Smooth muscle cell (in vitro differentiated cells): ENCODE measurements at regions not wholly inside any gene's neighbourhood (a gene's known extent, or its start where the extent isn't known, plus 50 kb on each side); places are given as distances from the start of the nearest gene placed in this dataset.
A peak's percentile ranks its signal among the peaks of the same experiment; 100 is the strongest.
"Not testable (repeated sequence)": the region's sequence is repeated elsewhere in the genome, so short reads cannot be mapped to it uniquely, and the experiment has no call there.

Experiments
- DNase-seq: peaks from one replicate; lab custom pipeline; 2025; ENCODE audit not compliant: unreplicated experiment; lab: John Stamatoyannopoulos, UW
- H2AFZ ChIP-seq: fragments of 200-600 bp; sonication (generic); 2 replicates; pipeline ENCODE4 v1.6.0; 2016; ENCODE audit warnings: antibody characterized with exemption, low read depth, mild to moderate bottlenecking
- H3F3A ChIP-seq: fragments of 200-600 bp; sonication (generic); 2 replicates; pipeline ENCODE4 v1.6.0; 2017; ENCODE audit warnings: antibody characterized with exemption, low read depth
- H3K27ac ChIP-seq: fragments of 200-600 bp; sonication (generic); 2 replicates; pipeline ENCODE4 v1.5.1; 2016; ENCODE audit warnings: low read depth, mild to moderate bottlenecking
- H3K27me3 ChIP-seq: fragments of 200-600 bp; sonication (generic); 2 replicates; pipeline ENCODE4 v1.6.1; 2016; ENCODE audit warnings: low read depth, mild to moderate bottlenecking
- H3K36me3 ChIP-seq: fragments of 200-600 bp; sonication (generic); 2 replicates; pipeline ENCODE4 v1.5.1; 2016; ENCODE audit warnings: low read depth
- H3K4me1 ChIP-seq: fragments of 200-600 bp; sonication (generic); 2 replicates; pipeline ENCODE4 v1.5.1; 2016; ENCODE audit warnings: low read depth
- H3K4me2 ChIP-seq: fragments of 200-600 bp; sonication (generic); 2 replicates; pipeline ENCODE4 v1.6.0; 2016; ENCODE audit warnings: mild to moderate bottlenecking
- H3K4me3 ChIP-seq: fragments of 200-600 bp; sonication (generic); 2 replicates; pipeline ENCODE4 v1.5.1; 2016; ENCODE audit warnings: mild to moderate bottlenecking
- H3K79me2 ChIP-seq: fragments of 200-600 bp; sonication (generic); 2 replicates; pipeline ENCODE4 v1.6.0; 2016; ENCODE audit warnings: low read depth, mild to moderate bottlenecking
- H3K9ac ChIP-seq: fragments of 200-600 bp; sonication (generic); 2 replicates; pipeline ENCODE4 v1.6.0; 2016; ENCODE audit warnings: low read depth
- H3K9me3 ChIP-seq: fragments of 200-600 bp; sonication (generic); replicated peaks from 2 replicates; pipeline ENCODE4 v1.5.1; 2016; ENCODE audit warnings: low read depth
- H4K20me1 ChIP-seq: fragments of 200-600 bp; sonication (generic); 2 replicates; pipeline ENCODE4 v1.6.0; 2016; ENCODE audit warnings: low read depth
- CTCF ChIP-seq: fragments of 200-600 bp; sonication (generic); IDR thresholded peaks from 2 replicates; pipeline ENCODE4 v1.5.1; 2017; ENCODE audit warnings: borderline replicate concordance, mild to moderate bottlenecking, antibody characterized with exemption; ENCODE audit not compliant: insufficient read depth, poor library complexity, severe bottlenecking
- WGBS: methylation state at CpG from one replicate; pipeline ENCODE4 v1.1.7; 2016; ENCODE audit warnings: low lambda C conversion rate; 5-methylcytosine and 5-hydroxymethylcytosine counted together

GRCh38 chr6:60843175-60843982, 1442.6 kb downstream of the KHDRBS2 start:
- H2AFZ ChIP-seq, H3K4me2 ChIP-seq, H3K4me3 ChIP-seq, H3F3A ChIP-seq, H3K4me1 ChIP-seq, H3K36me3 ChIP-seq, DNase-seq, H4K20me1 ChIP-seq, H3K9me3 ChIP-seq, H3K9ac ChIP-seq, H3K79me2 ChIP-seq, H3K27ac ChIP-seq, H3K27me3 ChIP-seq: not testable (repeated sequence)
- WGBS = 48% methylated on average over 3 of the region's 3 CpGs
- peak; percentile 18 for TF ChIP-seq CTCF

DNA sequence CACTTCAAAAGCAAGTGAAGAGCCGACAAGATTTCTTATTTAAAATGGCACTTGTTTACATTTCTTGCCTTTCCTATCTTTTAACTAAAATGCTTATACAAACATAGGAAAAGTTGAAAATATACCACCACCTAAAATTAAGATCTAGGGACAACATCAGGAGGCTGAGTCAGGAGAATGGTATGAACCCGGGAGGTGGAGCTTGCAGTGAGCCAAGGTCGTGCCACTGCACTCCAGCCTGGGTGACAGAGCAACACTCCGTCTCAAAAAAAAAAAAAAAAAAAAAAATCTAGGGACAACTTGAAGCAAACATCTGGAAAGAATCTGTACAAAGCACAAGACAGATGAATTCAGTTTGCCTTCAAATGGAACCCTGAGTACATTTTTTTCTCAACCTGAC, 1455.3 kb downstream of the KHDRBS2 start:
- not testable (repeated sequence) for H3K9ac ChIP-seq, H3K27me3 ChIP-seq, H3K79me2 ChIP-seq, H3K9me3 ChIP-seq, DNase-seq, H3K27ac ChIP-seq, H3K4me3 ChIP-seq, H3K4me1 ChIP-seq, H3K36me3 ChIP-seq, H4K20me1 ChIP-seq, H3F3A ChIP-seq, H3K4me2 ChIP-seq, H2AFZ ChIP-seq
- WGBS = 51% methylated on average over 4 of the region's 4 CpGs

- H3K27ac ChIP-seq, H3K4me1 ChIP-seq, H3K27me3 ChIP-seq, H3K4me2 ChIP-seq, H2AFZ ChIP-seq, H3K9ac ChIP-seq, H3K79me2 ChIP-seq, H4K20me1 ChIP-seq, H3K4me3 ChIP-seq, H3F3A ChIP-seq, DNase-seq, H3K36me3 ChIP-seq, H3K9me3 ChIP-seq: not testable (repeated sequence)
These were observed 1463.4 kb downstream of the KHDRBS2 start for GRCh38 chr6:60822597-60822996.

DNA sequence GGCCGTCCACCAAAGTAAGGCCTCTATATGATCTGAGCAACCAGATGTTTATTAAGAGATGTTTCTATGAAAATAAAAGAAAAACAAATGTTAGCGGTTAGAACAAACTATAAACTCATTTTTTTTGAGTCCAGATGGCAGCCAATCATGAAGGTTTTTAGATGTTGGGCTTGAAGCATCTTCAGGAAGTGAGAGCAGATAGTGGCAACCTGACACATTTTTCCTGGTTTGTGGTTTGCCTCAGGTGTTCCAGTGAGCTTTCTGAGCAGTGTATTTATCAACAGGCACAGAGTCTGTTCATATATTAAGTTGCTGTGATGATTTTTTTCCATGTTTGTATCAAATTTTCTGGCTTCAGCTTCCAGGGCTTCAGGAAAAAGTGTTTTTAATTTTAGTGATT, 1468.0 kb downstream of the KHDRBS2 start:
- 89% methylated on average over 2 of the region's 2 CpGs for WGBS
- not testable (repeated sequence) for H3K79me2 ChIP-seq, H4K20me1 ChIP-seq, H3K4me1 ChIP-seq, H3K9ac ChIP-seq, DNase-seq, H2AFZ ChIP-seq, H3K27me3 ChIP-seq, H3K4me3 ChIP-seq, H3K36me3 ChIP-seq, H3K27ac ChIP-seq, H3K9me3 ChIP-seq, H3K4me2 ChIP-seq, H3F3A ChIP-seq

DNA sequence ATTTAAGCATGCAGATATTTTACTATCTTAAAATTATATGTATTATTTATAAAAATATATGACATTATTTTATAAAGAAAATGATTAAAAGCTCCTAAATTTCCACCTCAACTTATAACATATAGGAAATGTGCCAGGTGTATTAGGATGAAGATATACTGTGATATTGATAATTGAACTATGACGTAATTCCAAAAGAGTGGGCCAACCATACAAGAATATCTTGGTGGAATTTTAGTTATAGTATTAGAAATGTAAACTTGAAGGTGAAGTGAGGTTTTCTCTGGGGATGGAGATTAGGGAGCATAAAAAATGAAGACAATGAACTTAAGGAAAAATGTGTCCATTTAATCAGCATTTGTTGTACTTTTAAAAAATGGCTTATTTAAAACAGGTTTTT, 1471.2 kb downstream of the KHDRBS2 start:
- not testable (repeated sequence) for H4K20me1 ChIP-seq, H3K4me2 ChIP-seq, H3K27me3 ChIP-seq, H3K9ac ChIP-seq, H3F3A ChIP-seq, H3K9me3 ChIP-seq, DNase-seq, H3K4me3 ChIP-seq, H3K27ac ChIP-seq, H3K36me3 ChIP-seq, H3K79me2 ChIP-seq, H2AFZ ChIP-seq, H3K4me1 ChIP-seq
- WGBS = 98% methylated on average over 1 of the region's 1 CpG

- H3K79me2 ChIP-seq = not testable (repeated sequence)
These were observed 1472.0 kb downstream of the KHDRBS2 start for GRCh38 chr6:60813897-60814596.

DNA sequence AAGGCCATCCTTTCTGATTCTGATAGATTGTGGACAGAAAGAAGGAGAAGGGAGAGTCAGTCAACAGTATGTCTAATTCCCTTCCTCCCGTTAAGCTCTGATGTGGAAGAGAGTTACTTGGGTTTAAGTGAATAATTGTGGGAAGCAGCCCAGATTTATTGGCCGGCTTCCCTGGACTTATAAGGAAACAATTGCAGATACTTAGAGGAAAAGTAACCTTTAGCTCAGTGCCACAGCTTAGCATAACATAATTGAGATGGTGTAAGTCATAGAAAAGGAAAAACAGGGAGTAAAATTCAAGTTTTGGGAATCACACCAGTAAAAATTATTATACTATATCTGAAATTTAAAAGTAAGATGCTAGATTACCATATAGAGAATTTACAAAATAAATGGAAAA, 1475.8 kb downstream of the KHDRBS2 start:
- not testable (repeated sequence) for H3K27me3 ChIP-seq, H4K20me1 ChIP-seq, H3K4me3 ChIP-seq, H3K36me3 ChIP-seq, H2AFZ ChIP-seq, DNase-seq, H3K79me2 ChIP-seq, H3F3A ChIP-seq, H3K4me2 ChIP-seq, H3K4me1 ChIP-seq, H3K27ac ChIP-seq, H3K9ac ChIP-seq, H3K9me3 ChIP-seq
- 58% methylated on average over 1 of the region's 2 CpGs for WGBS

More at GRCh38 chr6:60813897-60814596, 1472.0 kb downstream of the KHDRBS2 start:
- not testable (repeated sequence) for H3K4me1 ChIP-seq, H3K4me2 ChIP-seq, H3K4me3 ChIP-seq, H4K20me1 ChIP-seq, H3K36me3 ChIP-seq, DNase-seq, H3K27ac ChIP-seq, H3F3A ChIP-seq, H3K9ac ChIP-seq, H3K27me3 ChIP-seq, H2AFZ ChIP-seq, H3K9me3 ChIP-seq
- 77% methylated on average over 4 of the region's 4 CpGs for WGBS
